ENCODE measurements at regions not wholly inside any gene's neighbourhood (a gene's known extent, or its start where the extent isn't known, plus 50 kb on each side); places are given as distances from the start of the nearest gene placed in this dataset.

GRCh38 chr3:88640581-88640980 lies 466.8 kb upstream of the EPHA3 start:
- no peak overlapping the region for H3K27ac ChIP-seq
- FAIRE-seq (no peak), ATAC-seq (no peak), DNase-seq (ENCODE audit: low read depth in 1 of 2, low spot score in 1 of 2) (no peak)
- TF ChIP-seq ZSCAN20 (CRISPR knock-in tag; IDR thresholded peaks at IDR 0.05), result no peak
- no peak for TF ChIP-seq MAZ (IDR thresholded peaks at IDR 0.05; ENCODE audit: borderline replicate concordance, low read depth, low read length)
- TF ChIP-seq CBX8 (IDR thresholded peaks at IDR 0.05), result no peak
- TF ChIP-seq SREBF2 (IDR thresholded peaks at IDR 0.05), result no peak
- TF ChIP-seq, protein P1, sequence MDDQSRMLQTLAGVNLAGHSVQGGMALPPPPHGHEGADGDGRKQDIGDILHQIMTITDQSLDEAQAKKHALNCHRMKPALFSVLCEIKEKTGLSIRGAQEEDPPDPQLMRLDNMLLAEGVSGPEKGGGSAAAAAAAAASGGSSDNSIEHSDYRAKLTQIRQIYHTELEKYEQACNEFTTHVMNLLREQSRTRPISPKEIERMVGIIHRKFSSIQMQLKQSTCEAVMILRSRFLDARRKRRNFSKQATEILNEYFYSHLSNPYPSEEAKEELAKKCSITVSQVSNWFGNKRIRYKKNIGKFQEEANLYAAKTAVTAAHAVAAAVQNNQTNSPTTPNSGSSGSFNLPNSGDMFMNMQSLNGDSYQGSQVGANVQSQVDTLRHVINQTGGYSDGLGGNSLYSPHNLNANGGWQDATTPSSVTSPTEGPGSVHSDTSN (IDR thresholded peaks at IDR 0.05), result no peak
- TF ChIP-seq, protein P2, sequence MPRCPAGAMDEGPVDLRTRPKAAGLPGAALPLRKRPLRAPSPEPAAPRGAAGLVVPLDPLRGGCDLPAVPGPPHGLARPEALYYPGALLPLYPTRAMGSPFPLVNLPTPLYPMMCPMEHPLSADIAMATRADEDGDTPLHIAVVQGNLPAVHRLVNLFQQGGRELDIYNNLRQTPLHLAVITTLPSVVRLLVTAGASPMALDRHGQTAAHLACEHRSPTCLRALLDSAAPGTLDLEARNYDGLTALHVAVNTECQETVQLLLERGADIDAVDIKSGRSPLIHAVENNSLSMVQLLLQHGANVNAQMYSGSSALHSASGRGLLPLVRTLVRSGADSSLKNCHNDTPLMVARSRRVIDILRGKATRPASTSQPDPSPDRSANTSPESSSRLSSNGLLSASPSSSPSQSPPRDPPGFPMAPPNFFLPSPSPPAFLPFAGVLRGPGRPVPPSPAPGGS (IDR thresholded peaks at IDR 0.05), result no peak
- no peak for TF ChIP-seq KDM5A (IDR thresholded peaks at IDR 0.05)
- no peak for TF ChIP-seq SMC3 (IDR thresholded peaks at IDR 0.05)
- no peak for TF ChIP-seq JUNB (IDR thresholded peaks at IDR 0.05)
- TF ChIP-seq ESRRA (IDR thresholded peaks at IDR 0.05; ENCODE audit: borderline replicate concordance, low read length), result no peak
- no peak for TF ChIP-seq NR3C1 (IDR thresholded peaks at IDR 0.05)
- no peak for TF ChIP-seq RFX5 (IDR thresholded peaks at IDR 0.05)
- TF ChIP-seq RNF2 (IDR thresholded peaks at IDR 0.05; ENCODE audit: borderline replicate concordance, low read depth), result no peak
- TF ChIP-seq, protein P3, sequence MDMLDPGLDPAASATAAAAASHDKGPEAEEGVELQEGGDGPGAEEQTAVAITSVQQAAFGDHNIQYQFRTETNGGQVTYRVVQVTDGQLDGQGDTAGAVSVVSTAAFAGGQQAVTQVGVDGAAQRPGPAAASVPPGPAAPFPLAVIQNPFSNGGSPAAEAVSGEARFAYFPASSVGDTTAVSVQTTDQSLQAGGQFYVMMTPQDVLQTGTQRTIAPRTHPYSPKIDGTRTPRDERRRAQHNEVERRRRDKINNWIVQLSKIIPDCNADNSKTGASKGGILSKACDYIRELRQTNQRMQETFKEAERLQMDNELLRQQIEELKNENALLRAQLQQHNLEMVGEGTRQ (IDR thresholded peaks at IDR 0.05), result no peak
- TF ChIP-seq, protein P4, sequence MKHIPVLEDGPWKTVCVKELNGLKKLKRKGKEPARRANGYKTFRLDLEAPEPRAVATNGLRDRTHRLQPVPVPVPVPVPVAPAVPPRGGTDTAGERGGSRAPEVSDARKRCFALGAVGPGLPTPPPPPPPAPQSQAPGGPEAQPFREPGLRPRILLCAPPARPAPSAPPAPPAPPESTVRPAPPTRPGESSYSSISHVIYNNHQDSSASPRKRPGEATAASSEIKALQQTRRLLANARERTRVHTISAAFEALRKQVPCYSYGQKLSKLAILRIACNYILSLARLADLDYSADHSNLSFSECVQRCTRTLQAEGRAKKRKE (CRISPR knock-in tag; IDR thresholded peaks at IDR 0.05; ENCODE audit: low read depth), result no peak
- H3K4me1 ChIP-seq, result no peaks in the 10 kb centered on the region
- ChIA-PET POLR2A (no interaction called here), CTCF (no interaction called here)
- no peak overlapping the region for H3K4me3 ChIP-seq
- WGBS (ENCODE audit: missing lambda C conversion rate), result 3% methylated on average over 1 of the region's 1 CpG
- no peak overlapping the region for H3K4me2 ChIP-seq
- no peaks in the 10 kb centered on the region for H3K9me3 ChIP-seq

DNA sequence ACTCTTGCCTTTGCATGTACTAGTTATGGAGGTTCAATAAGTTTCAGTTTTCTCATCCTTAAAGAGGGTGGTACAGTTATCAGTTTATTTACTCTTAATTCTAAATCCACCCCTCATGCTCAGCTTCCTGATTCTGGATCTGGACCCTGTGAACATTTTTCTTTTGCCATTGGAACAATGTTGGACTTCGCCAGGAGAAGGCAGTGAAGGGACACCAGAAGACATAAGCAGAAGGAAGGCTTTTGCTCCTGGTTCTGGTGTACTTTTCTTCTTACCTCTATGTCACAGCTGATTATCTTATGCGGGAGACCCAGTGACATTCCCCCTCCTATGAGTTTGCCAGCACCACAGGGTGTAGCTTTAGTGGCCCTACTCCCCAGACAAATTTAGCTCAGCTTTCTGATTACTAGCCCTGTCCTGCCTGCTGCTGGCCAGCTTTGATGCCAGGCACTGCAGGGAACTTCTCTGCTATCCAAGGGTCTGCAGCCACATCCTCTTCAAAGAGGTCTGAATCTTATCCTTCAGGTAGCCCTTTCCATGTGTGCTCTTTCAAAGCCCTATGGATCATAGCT lies 466.3 kb upstream of the EPHA3 start:
- no peak overlapping the region for H3K4me2 ChIP-seq
- no peak overlapping the region for H3K27ac ChIP-seq
- no peak overlapping the region for H3K4me3 ChIP-seq
- FAIRE-seq, result no peak
- no peaks in the 10 kb centered on the region for H3K4me1 ChIP-seq
- no peaks in the 10 kb centered on the region for H3K9me3 ChIP-seq
- ChIA-PET CTCF (no interaction called here), POLR2A (no interaction called here)
- TF ChIP-seq ZFP36 (IDR thresholded peaks at IDR 0.05; ENCODE audit: borderline replicate concordance, partially characterized antibody), result no peak
- no peak for ATAC-seq
- DNase-seq (ENCODE audit: low read depth in 1 of 2, low spot score in 1 of 2), result no peak
- WGBS (ENCODE audit: missing lambda C conversion rate), result 6% methylated on average over 2 of the region's 2 CpGs

GRCh38 chr3:88657459-88657858 lies 450.0 kb upstream of the EPHA3 start:
- H3K9me3 ChIP-seq, result no peaks in the 10 kb centered on the region
- FAIRE-seq (no peak), DNase-seq (ENCODE audit: low read depth in 1 of 2, low spot score in 1 of 2) (no peak), ATAC-seq (no peak)
- TF ChIP-seq CEBPB (IDR thresholded peaks at IDR 0.05), result no peak
- no peak for TF ChIP-seq EHMT2 (IDR thresholded peaks at IDR 0.05; ENCODE audit: low read depth)
- TF ChIP-seq ZC3H11A (IDR thresholded peaks at IDR 0.05), result no peak
- TF ChIP-seq EP300 (IDR thresholded peaks at IDR 0.05), result no peak
- no peak for TF ChIP-seq HEYL (CRISPR knock-in tag; IDR thresholded peaks at IDR 0.05)
- no peak for TF ChIP-seq RFX5 (IDR thresholded peaks at IDR 0.05)
- no peak for TF ChIP-seq FOSB (CRISPR knock-in tag; IDR thresholded peaks at IDR 0.05)
- no peak for TF ChIP-seq EHF (CRISPR knock-in tag; IDR thresholded peaks at IDR 0.05)
- TF ChIP-seq MYC (IDR thresholded peaks at IDR 0.05; ENCODE audit: borderline replicate concordance, low read length), result no peak
- TF ChIP-seq JUNB (IDR thresholded peaks at IDR 0.05), result no peak
- no peak for TF ChIP-seq RAD21 (conservative IDR thresholded peaks at IDR 0.05 in 1 of 2, IDR thresholded peaks at IDR 0.05 in 1 of 2)
- CTCF ChIA-PET, result no interaction called here
- WGBS (ENCODE audit: missing lambda C conversion rate), result 25% methylated on average over 4 of the region's 4 CpGs
- no peak overlapping the region for H3K27ac ChIP-seq
- POLR2A ChIA-PET, result no interaction called here
- H3K4me3 ChIP-seq, result no peak overlapping the region
- no peaks in the 10 kb centered on the region for H3K4me1 ChIP-seq
- no peak overlapping the region for H3K4me2 ChIP-seq
